GM23338 (cell line): ENCODE measurements at regions not wholly inside any gene's neighbourhood (a gene's known extent, or its start where the extent isn't known, plus 50 kb on each side); places are given as distances from the start of the nearest gene placed in this dataset.

ENCODE experiments used
- ATAC-seq: fragments of 200-7000 bp; cut with Tn5 transposase; 3 replicates; pipeline ENCODE4 v1.9.1; 2020
- DNase-seq: peaks from one replicate; pipeline ENCODE4 v3.0.0-alpha.2; 2015; ENCODE audit warnings: low spot score
- H2AFZ ChIP-seq: fragments of 200-600 bp; sonication (generic); 2 replicates; pipeline ENCODE4 v1.8.0; 2016; ENCODE audit warnings: antibody characterized with exemption, mild to moderate bottlenecking, moderate library complexity
- H3F3A ChIP-seq: fragments of 200-600 bp; sonication (generic); replicated peaks from 2 replicates; pipeline ENCODE4 v1.8.0; 2017; ENCODE audit warnings: antibody characterized with exemption, mixed run types, low read depth
- H3K27ac ChIP-seq: fragments of 200-600 bp; sonication (generic); 2 replicates; pipeline ENCODE4 v1.6.1; 2016; ENCODE audit warnings: low read depth
- H3K27me3 ChIP-seq: fragments of 200-600 bp; sonication (generic); 2 replicates; pipeline ENCODE4 v1.8.0; 2016; ENCODE audit warnings: mild to moderate bottlenecking, mixed run types, moderate library complexity; ENCODE audit not compliant: insufficient read depth
- H3K36me3 ChIP-seq: fragments of 200-600 bp; sonication (generic); 2 replicates; pipeline ENCODE4 v1.8.0; 2016; ENCODE audit warnings: mild to moderate bottlenecking; ENCODE audit not compliant: insufficient read depth
- H3K4me1 ChIP-seq: fragments of 200-600 bp; sonication (generic); 2 replicates; pipeline ENCODE4 v1.8.0; 2016; ENCODE audit warnings: mild to moderate bottlenecking, moderate library complexity; ENCODE audit not compliant: insufficient read depth
- H3K4me2 ChIP-seq: fragments of 200-600 bp; sonication (generic); 2 replicates; pipeline ENCODE4 v1.7.1; 2017; ENCODE audit warnings: mixed run types
- H3K4me3 ChIP-seq: fragments of 200-600 bp; sonication (generic); 2 replicates; pipeline ENCODE4 v1.6.1; 2016; ENCODE audit warnings: mixed run types
- H3K79me2 ChIP-seq: fragments of 200-600 bp; sonication (generic); replicated peaks from 2 replicates; pipeline ENCODE4 v1.8.0; 2017; ENCODE audit warnings: mild to moderate bottlenecking; ENCODE audit not compliant: insufficient read depth
- H3K9me2 ChIP-seq: fragments of 200-600 bp; sonication (generic); 2 replicates; pipeline ENCODE4 v1.8.0; 2017; ENCODE audit not compliant: insufficient read depth
- H4K20me1 ChIP-seq: fragments of 200-600 bp; sonication (generic); replicated peaks from 2 replicates; pipeline ENCODE4 v1.8.0; 2017; ENCODE audit warnings: mild to moderate bottlenecking; ENCODE audit not compliant: insufficient read depth
- H3K27ac Mint-ChIP-seq: 2 replicates; pipeline ENCODE4 v1.8.0; 2020; ENCODE audit warnings: inconsistent platforms, mild to moderate bottlenecking, moderate library complexity, mixed read lengths
- H3K27me3 Mint-ChIP-seq: 3 replicates; pipeline ENCODE4 v1.8.0; 2022; ENCODE audit warnings: low read depth, mild to moderate bottlenecking, moderate library complexity, mixed read lengths, inconsistent platforms; ENCODE audit not compliant: insufficient read depth, poor library complexity
- H3K36me3 Mint-ChIP-seq: 3 replicates; pipeline ENCODE4 v1.8.0; 2021; ENCODE audit warnings: low read depth, mild to moderate bottlenecking, inconsistent platforms, moderate library complexity, mixed read lengths
- H3K4me1 Mint-ChIP-seq: 3 replicates; pipeline ENCODE4 v1.8.0; 2020; ENCODE audit warnings: mild to moderate bottlenecking, inconsistent platforms, mixed read lengths
- H3K4me3 Mint-ChIP-seq: 3 replicates; pipeline ENCODE4 v1.8.0; 2021; ENCODE audit warnings: moderate library complexity, mild to moderate bottlenecking, inconsistent platforms, mixed read lengths
- H3K9me3 Mint-ChIP-seq: 3 replicates; pipeline ENCODE4 v1.8.0; 2020; ENCODE audit warnings: moderate library complexity, mild to moderate bottlenecking, inconsistent platforms, mixed read lengths
- CREB1 ChIP-seq: fragments of 250-450 bp; sonication (Bioruptor Pico); IDR thresholded peaks from 2 replicates; pipeline ENCODE4 v1.5.0; 2020; ENCODE audit warnings: low read depth, mild to moderate bottlenecking, moderate library complexity
- CTCF ChIP-seq, 2 experiments: fragments of 200-600 bp in 1 of 2; sonication (generic) in 1 of 2; conservative IDR thresholded peaks; 2 replicates each; pipeline versions ENCODE4 v1.5.1 to v1.6.1; 2016 to 2017; ENCODE audit warnings: antibody characterized with exemption in 2 of 2, low read depth in 2 of 2, mild to moderate bottlenecking in 2 of 2, moderate library complexity in 1 of 2
- EZH2 ChIP-seq: fragments of 200-600 bp; sonication (generic); IDR thresholded peaks from one replicate; pipeline ENCODE4 v1.8.0; 2017; ENCODE audit warnings: antibody characterized with exemption, mild to moderate bottlenecking, low read depth; ENCODE audit not compliant: unreplicated experiment
- EZH2phosphoT487 ChIP-seq: fragments of 200-600 bp; sonication (generic); IDR thresholded peaks from one replicate; pipeline ENCODE4 v1.8.1; 2018; ENCODE audit warnings: antibody characterized with exemption; ENCODE audit not compliant: unreplicated experiment
- JUNB ChIP-seq: IDR thresholded peaks from one replicate; pipeline ENCODE4 v1.6.1; 2016; ENCODE audit warnings: antibody characterized with exemption; ENCODE audit not compliant: unreplicated experiment
- NANOG ChIP-seq: IDR thresholded peaks from 2 replicates; pipeline ENCODE4 v1.6.1; 2016; ENCODE audit warnings: antibody characterized with exemption, borderline replicate concordance
- POLR2AphosphoS5 ChIP-seq: IDR thresholded peaks from 2 replicates; pipeline ENCODE4 v1.6.1; 2016; ENCODE audit warnings: antibody characterized with exemption, low read depth
- REST ChIP-seq: IDR thresholded peaks from one replicate; pipeline ENCODE4 v1.6.1; 2018; ENCODE audit warnings: antibody characterized with exemption; ENCODE audit not compliant: unreplicated experiment
- STAT1 ChIP-seq: IDR thresholded peaks from one replicate; pipeline ENCODE4 v1.6.1; 2016; ENCODE audit warnings: antibody characterized with exemption; ENCODE audit not compliant: unreplicated experiment
- ZNF114 ChIP-seq: fragments of 250-450 bp; sonication (Bioruptor Pico); IDR thresholded peaks from 2 replicates; pipeline ENCODE4 v1.5.0; 2020; ENCODE audit warnings: mild to moderate bottlenecking, moderate library complexity
- ZNF331 ChIP-seq: fragments of 250-450 bp; sonication (Bioruptor Pico); IDR thresholded peaks from 2 replicates; pipeline ENCODE4 v1.5.0; 2020; ENCODE audit warnings: low read depth, mild to moderate bottlenecking, moderate library complexity
- TF ChIP-seq, protein P1 (sequence below): IDR thresholded peaks from 2 replicates; pipeline ENCODE4 v1.6.1; 2016; ENCODE audit warnings: antibody characterized with exemption
- TF ChIP-seq, protein P2 (sequence below): fragments of 250-450 bp; sonication (Bioruptor Pico); IDR thresholded peaks from 2 replicates; pipeline ENCODE4 v1.5.0; 2020; ENCODE audit warnings: mild to moderate bottlenecking, moderate library complexity

DNA sequence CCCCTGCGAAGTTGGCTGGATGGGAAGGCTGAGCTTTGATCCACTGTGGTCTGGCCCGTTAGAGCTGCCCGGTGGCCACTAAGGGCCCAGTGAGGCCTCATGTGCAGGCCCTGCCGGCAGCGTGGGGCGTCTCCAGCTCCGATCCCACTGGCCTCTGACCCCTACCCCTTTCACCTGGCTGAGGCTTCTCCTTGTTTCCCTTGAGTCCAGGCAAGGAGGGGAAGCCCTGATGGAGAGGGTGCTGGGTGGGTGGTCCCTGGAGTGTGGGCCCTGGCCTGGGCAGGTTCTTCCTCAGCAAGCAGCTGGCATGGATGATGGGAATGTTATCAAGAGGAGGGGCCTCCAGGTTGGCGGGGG, 356.8 kb downstream of the SEC14L1 start:
- ATAC-seq (no peak), DNase-seq (no peak)
- Histone ChIP-seq H3K27ac (no peak overlapping the region), H3K4me2 (no peak overlapping the region), H4K20me1 (no peaks in the 10 kb centered on the region), H3K4me1 (no peaks in the 10 kb centered on the region), H3K79me2 (no peaks in the 10 kb centered on the region), H3F3A (peaks cover 10% of the 10 kb centered on the region), H3K9me2 (no peaks in the 10 kb centered on the region), H3K36me3 (peaks cover 3% of the 10 kb centered on the region; the same call in 1 of the 2 replicates), H3K4me3 (no peak overlapping the region), H2AFZ (no peak overlapping the region), H3K27me3 (no peaks in the 10 kb centered on the region)
- H3K4me3 Mint-ChIP-seq = no peak overlapping the region
- peaks cover 11% of the 10 kb centered on the region for H3K27me3 Mint-ChIP-seq
- no peak overlapping the region for H3K27ac Mint-ChIP-seq
- peaks cover 5% of the 10 kb centered on the region; the same call in 1 of the 3 replicates for H3K9me3 Mint-ChIP-seq
- TF ChIP-seq STAT1 (no peak), ZNF331 (CRISPR knock-in tag) (no peak), POLR2AphosphoS5 (no peak), EZH2 (no peak), EZH2phosphoT487 (no peak), CTCF (conservative IDR thresholded peaks at IDR 0.05; ENCODE audit: low read depth in 2 of 2) (no peak), CREB1 (CRISPR knock-in tag) (no peak), JUNB (no peak), ZNF114 (CRISPR knock-in tag) (no peak), REST (no peak), NANOG (no peak)
- TF ChIP-seq, protein P1, sequence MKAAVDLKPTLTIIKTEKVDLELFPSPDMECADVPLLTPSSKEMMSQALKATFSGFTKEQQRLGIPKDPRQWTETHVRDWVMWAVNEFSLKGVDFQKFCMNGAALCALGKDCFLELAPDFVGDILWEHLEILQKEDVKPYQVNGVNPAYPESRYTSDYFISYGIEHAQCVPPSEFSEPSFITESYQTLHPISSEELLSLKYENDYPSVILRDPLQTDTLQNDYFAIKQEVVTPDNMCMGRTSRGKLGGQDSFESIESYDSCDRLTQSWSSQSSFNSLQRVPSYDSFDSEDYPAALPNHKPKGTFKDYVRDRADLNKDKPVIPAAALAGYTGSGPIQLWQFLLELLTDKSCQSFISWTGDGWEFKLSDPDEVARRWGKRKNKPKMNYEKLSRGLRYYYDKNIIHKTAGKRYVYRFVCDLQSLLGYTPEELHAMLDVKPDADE = no peak
- TF ChIP-seq, protein P2, sequence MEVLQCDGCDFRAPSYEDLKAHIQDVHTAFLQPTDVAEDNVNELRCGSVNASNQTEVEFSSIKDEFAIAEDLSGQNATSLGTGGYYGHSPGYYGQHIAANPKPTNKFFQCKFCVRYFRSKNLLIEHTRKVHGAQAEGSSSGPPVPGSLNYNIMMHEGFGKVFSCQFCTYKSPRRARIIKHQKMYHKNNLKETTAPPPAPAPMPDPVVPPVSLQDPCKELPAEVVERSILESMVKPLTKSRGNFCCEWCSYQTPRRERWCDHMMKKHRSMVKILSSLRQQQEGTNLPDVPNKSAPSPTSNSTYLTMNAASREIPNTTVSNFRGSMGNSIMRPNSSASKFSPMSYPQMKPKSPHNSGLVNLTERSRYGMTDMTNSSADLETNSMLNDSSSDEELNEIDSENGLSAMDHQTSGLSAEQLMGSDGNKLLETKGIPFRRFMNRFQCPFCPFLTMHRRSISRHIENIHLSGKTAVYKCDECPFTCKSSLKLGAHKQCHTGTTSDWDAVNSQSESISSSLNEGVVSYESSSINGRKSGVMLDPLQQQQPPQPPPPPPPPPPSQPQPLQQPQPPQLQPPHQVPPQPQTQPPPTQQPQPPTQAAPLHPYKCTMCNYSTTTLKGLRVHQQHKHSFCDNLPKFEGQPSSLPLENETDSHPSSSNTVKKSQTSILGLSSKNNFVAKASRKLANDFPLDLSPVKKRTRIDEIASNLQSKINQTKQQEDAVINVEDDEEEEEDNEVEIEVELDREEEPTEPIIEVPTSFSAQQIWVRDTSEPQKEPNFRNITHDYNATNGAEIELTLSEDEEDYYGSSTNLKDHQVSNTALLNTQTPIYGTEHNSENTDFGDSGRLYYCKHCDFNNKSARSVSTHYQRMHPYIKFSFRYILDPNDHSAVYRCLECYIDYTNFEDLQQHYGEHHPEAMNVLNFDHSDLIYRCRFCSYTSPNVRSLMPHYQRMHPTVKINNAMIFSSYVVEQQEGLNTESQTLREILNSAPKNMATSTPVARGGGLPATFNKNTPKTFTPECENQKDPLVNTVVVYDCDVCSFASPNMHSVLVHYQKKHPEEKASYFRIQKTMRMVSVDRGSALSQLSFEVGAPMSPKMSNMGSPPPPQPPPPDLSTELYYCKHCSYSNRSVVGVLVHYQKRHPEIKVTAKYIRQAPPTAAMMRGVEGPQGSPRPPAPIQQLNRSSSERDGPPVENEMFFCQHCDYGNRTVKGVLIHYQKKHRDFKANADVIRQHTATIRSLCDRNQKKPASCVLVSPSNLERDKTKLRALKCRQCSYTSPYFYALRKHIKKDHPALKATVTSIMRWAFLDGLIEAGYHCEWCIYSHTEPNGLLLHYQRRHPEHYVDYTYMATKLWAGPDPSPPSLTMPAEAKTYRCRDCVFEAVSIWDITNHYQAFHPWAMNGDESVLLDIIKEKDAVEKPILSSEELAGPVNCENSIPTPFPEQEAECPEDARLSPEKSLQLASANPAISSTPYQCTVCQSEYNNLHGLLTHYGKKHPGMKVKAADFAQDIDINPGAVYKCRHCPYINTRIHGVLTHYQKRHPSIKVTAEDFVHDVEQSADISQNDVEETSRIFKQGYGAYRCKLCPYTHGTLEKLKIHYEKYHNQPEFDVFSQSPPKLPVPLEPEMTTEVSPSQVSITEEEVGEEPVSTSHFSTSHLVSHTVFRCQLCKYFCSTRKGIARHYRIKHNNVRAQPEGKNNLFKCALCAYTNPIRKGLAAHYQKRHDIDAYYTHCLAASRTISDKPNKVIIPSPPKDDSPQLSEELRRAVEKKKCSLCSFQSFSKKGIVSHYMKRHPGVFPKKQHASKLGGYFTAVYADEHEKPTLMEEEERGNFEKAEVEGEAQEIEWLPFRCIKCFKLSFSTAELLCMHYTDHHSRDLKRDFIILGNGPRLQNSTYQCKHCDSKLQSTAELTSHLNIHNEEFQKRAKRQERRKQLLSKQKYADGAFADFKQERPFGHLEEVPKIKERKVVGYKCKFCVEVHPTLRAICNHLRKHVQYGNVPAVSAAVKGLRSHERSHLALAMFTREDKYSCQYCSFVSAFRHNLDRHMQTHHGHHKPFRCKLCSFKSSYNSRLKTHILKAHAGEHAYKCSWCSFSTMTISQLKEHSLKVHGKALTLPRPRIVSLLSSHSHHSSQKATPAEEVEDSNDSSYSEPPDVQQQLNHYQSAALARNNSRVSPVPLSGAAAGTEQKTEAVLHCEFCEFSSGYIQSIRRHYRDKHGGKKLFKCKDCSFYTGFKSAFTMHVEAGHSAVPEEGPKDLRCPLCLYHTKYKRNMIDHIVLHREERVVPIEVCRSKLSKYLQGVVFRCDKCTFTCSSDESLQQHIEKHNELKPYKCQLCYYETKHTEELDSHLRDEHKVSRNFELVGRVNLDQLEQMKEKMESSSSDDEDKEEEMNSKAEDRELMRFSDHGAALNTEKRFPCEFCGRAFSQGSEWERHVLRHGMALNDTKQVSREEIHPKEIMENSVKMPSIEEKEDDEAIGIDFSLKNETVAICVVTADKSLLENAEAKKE = no peak
- H3K4me1 Mint-ChIP-seq = peaks cover 3% of the 10 kb centered on the region; the same call in 1 of the 3 replicates
- peaks cover 54% of the 10 kb centered on the region for H3K36me3 Mint-ChIP-seq
